Transverse colon (tissue), 4 donors: ENCODE measurements at regions not wholly inside any gene's neighbourhood (a gene's known extent, or its start where the extent isn't known, plus 50 kb on each side); places are given as distances from the start of the nearest gene placed in this dataset.

ENCODE experiments used
- DNase-seq: peaks from one replicate; pipeline ENCODE4 v3.0.0-alpha.2; 2019
- H3K27ac ChIP-seq, 4 donors: fragments of 200-600 bp; sonication (generic); 2 replicates each; pipeline ENCODE4 v1.5.1; 2016 to 2018; ENCODE audit warnings: inconsistent platforms in 4 of 4
- H3K27me3 ChIP-seq: fragments of 200-600 bp; sonication (generic); 2 replicates; pipeline ENCODE4 v1.5.1; 2017; ENCODE audit warnings: inconsistent platforms
- H3K36me3 ChIP-seq, 4 donors: fragments of 200-600 bp; sonication (generic); 2 replicates each; pipeline ENCODE4 v1.5.1; 2017 to 2019; ENCODE audit warnings: inconsistent platforms in 4 of 4
- H3K4me1 ChIP-seq, 4 donors: fragments of 200-600 bp; sonication (generic); 2 replicates each; pipeline ENCODE4 v1.5.1; 2017 to 2020; ENCODE audit warnings: inconsistent platforms in 4 of 4
- H3K4me3 ChIP-seq, 4 donors: fragments of 200-600 bp; sonication (generic); 1 replicate in 1 of 4; 2 replicates in 3 of 4; pipeline versions ENCODE4 v1.5.1 to v1.6.1; 2017 to 2019; ENCODE audit warnings: inconsistent platforms in 4 of 4
- H3K9me3 ChIP-seq, 2 donors: fragments of 200-600 bp; sonication (generic); 2 replicates each; pipeline ENCODE4 v1.5.1; 2017 to 2019; ENCODE audit warnings: inconsistent platforms in 2 of 2
- EP300 ChIP-seq: sonication (generic); formaldehyde crosslinking; IDR thresholded peaks from one replicate; pipeline ENCODE4 v1.6.1; 2017; ENCODE audit warnings: antibody characterized with exemption, low read depth
- POLR2A ChIP-seq: fragments of 450-650 bp; IDR thresholded peaks from one replicate; pipeline ENCODE4 v1.6.1; 2016; ENCODE audit warnings: antibody characterized with exemption, mild to moderate bottlenecking, moderate library complexity
- POLR2AphosphoS5 ChIP-seq, 3 donors: sonication (generic); formaldehyde crosslinking; IDR thresholded peaks; one replicate each; pipeline ENCODE4 v1.6.1; 2016; ENCODE audit warnings: antibody characterized with exemption in 3 of 3
- WGBS, 2 donors: methylation state at CpG; one replicate each; pipeline ENCODE4 v1.1.5; 2018; ENCODE audit warnings: low coverage in 1 of 2; 5-methylcytosine and 5-hydroxymethylcytosine counted together
- in situ Hi-C, 4 donors: fragments of 200-750 bp; cut with MboI; loops; one replicate each; pipeline versions ENCODE4 v1.15.0 to v1.15.1; 2017; ENCODE audit warnings: low sequenced_read_pairs in 3 of 4, low pct_ligation_motif_present in 1 of 4, low pct_unique_long_range_greater_than_20kb in 1 of 4
- intact Hi-C: fragments of 100-400 bp; cut with DNase I; formaldehyde crosslinking; loops from one replicate; pipeline ENCODE4 v1.15.1; 2023; ENCODE audit warnings: low total_unique reads
- TF ChIP-seq, protein P1 (sequence below), 5 experiments: fragments of 200-600 bp in 3 of 5; fragments of 450-650 bp in 2 of 5; sonication (generic) in 3 of 5; IDR thresholded peaks; 1 replicate in 2 of 5; 2 replicates in 3 of 5; pipeline ENCODE4 v1.5.1; 2016 to 2017; ENCODE audit warnings: antibody characterized with exemption in 5 of 5, inconsistent platforms in 3 of 5, mild to moderate bottlenecking in 2 of 5, moderate library complexity in 1 of 5

DNA sequence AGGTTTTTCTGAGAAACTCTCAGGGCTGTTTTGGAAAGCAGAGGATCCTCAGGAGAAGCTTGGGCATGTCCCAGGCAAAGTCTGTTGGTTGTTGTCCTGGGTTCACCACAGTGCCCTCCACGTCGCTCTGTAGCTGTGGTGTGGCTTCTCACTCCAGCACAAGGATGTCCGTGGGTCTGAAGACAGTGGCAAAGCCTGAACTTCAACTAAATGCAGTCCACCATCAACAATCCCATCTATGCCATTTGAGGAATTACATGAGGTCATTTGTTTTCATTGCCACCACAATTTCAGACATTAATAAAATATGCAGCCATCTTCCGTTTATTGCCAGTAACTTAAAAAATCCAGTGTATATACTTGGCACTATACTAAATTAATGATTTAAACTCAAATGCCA is 272.1 kb downstream of the LRIG3 start:
- Histone ChIP-seq H3K4me1 (no peaks in the 10 kb centered on the region), H3K4me3 (no peak overlapping the region), H3K9me3 (no peaks in the 10 kb centered on the region), H3K27me3 (no peaks in the 10 kb centered on the region), H3K27ac (no peak overlapping the region), H3K36me3 (no peaks in the 10 kb centered on the region)
- DNase-seq = no peak
- TF ChIP-seq POLR2A (no peak), EP300 (no peak), POLR2AphosphoS5 (IDR thresholded peaks at IDR 0.05) (no peak)
- TF ChIP-seq, protein P1, sequence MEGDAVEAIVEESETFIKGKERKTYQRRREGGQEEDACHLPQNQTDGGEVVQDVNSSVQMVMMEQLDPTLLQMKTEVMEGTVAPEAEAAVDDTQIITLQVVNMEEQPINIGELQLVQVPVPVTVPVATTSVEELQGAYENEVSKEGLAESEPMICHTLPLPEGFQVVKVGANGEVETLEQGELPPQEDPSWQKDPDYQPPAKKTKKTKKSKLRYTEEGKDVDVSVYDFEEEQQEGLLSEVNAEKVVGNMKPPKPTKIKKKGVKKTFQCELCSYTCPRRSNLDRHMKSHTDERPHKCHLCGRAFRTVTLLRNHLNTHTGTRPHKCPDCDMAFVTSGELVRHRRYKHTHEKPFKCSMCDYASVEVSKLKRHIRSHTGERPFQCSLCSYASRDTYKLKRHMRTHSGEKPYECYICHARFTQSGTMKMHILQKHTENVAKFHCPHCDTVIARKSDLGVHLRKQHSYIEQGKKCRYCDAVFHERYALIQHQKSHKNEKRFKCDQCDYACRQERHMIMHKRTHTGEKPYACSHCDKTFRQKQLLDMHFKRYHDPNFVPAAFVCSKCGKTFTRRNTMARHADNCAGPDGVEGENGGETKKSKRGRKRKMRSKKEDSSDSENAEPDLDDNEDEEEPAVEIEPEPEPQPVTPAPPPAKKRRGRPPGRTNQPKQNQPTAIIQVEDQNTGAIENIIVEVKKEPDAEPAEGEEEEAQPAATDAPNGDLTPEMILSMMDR (IDR thresholded peaks at IDR 0.05) = no peak
- 68 to 98% methylated on average over 4 of the region's 4 CpGs for WGBS, 2 donors
- intact Hi-C loops = no loop called here
- in situ Hi-C loops = no loop called here

DNA sequence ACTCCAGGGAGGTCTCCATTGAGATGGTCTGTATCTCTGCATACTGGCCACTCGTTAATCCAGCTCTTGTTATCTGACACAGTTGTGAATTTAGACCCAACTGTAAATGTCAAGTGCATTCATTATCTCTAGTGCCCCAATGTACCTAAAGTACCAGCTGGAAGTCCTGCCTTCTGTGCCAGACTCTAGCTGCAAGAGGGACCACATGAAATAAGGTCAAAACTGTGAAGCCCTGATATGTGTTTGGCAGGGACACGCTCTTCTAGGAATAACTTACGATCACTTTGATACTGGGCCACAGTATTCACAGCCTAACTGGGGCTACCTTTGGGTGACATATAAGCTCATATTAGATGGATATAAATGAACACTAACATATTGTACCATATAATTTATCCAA is 268.5 kb downstream of the LRIG3 start:
- Histone ChIP-seq H3K4me1 (no peaks in the 10 kb centered on the region), H3K27ac (no peak overlapping the region), H3K4me3 (no peak overlapping the region), H3K27me3 (no peaks in the 10 kb centered on the region), H3K9me3 (no peaks in the 10 kb centered on the region), H3K36me3 (no peaks in the 10 kb centered on the region)
- intact Hi-C loops (no loop called here), in situ Hi-C loops (no loop called here)
- 88 to 100% methylated on average over 2 to 3 of the region's 3 CpGs for WGBS, 2 donors
- TF ChIP-seq POLR2AphosphoS5 (IDR thresholded peaks at IDR 0.05) (no peak), EP300 (no peak), POLR2A (no peak)
- TF ChIP-seq, protein P1 (IDR thresholded peaks at IDR 0.05) = no peak
- DNase-seq = no peak

DNA sequence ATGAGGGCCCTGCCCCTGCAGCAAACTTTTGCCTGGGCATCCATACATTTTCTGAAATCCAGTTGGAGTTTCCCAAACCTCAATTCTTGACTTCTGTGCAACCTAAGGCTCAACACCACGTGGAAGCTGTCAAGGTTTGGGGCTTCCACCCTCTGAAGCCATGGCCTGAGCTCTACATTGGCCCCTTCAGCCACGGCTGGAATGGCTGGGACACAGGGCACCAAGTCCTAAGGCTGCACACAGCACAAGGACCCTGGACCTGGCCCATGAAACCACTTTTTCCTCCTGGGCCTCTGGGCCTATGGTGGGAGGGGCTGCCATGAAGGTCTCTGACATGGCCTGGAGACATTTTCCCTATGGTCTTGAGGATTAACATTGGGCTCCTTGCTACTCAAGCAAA is 266.3 kb downstream of the LRIG3 start:
- DNase-seq = no peak
- WGBS, 2 donors = 41 to 60% methylated on average over 1 to 2 of the region's 2 CpGs
- H3K9me3 ChIP-seq = no peaks in the 10 kb centered on the region
- no peak for TF ChIP-seq EP300
- TF ChIP-seq, protein P1 (IDR thresholded peaks at IDR 0.05) = no peak
- no peak for TF ChIP-seq POLR2A
- no peak for TF ChIP-seq POLR2AphosphoS5 (IDR thresholded peaks at IDR 0.05)
- H3K4me1 ChIP-seq = no peaks in the 10 kb centered on the region
- no peaks in the 10 kb centered on the region for H3K36me3 ChIP-seq
- H3K27ac ChIP-seq = no peak overlapping the region
- no peaks in the 10 kb centered on the region for H3K27me3 ChIP-seq
- H3K4me3 ChIP-seq = no peak overlapping the region
- intact Hi-C loops = no loop called here
- in situ Hi-C loops = no loop called here

DNA sequence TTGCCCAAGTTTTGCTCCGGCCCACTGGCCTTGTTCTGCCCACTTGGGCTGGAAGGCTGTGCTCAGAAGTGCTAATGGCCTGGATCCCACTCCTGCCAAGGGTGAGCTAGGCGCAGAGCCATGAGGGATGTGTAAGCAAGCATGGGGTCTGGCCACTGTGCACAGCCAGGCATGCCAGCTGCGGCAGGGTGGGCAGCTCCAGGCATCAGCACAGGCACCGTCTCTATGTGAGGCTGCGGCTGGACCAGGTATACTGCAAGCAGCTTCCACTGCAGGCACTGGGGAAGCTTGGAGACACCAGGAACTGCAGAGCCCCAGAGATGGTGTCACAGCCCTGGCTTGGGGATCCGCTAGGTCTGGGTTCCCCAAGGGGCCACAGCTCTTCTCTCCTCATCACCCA is 264.9 kb downstream of the LRIG3 start:
- intact Hi-C loops = no loop called here
- in situ Hi-C loops = no loop called here
- WGBS, 2 donors = 76 to 80% methylated on average over 1 to 6 of the region's 6 CpGs

More for the DNA sequence above, 264.9 kb downstream of the LRIG3 start:
- Histone ChIP-seq H3K4me3 (no peak overlapping the region), H3K4me1 (no peaks in the 10 kb centered on the region), H3K27ac (no peak overlapping the region), H3K36me3 (no peaks in the 10 kb centered on the region), H3K9me3 (no peaks in the 10 kb centered on the region), H3K27me3 (no peaks in the 10 kb centered on the region)
- TF ChIP-seq, protein P1 (IDR thresholded peaks at IDR 0.05) = no peak
- no peak for TF ChIP-seq EP300
- no peak for TF ChIP-seq POLR2A
- no peak for TF ChIP-seq POLR2AphosphoS5 (IDR thresholded peaks at IDR 0.05)
- DNase-seq = no peak
